ENCODE measurements at regions not wholly inside any gene's neighbourhood (a gene's known extent, or its start where the extent isn't known, plus 50 kb on each side); places are given as distances from the start of the nearest gene placed in this dataset.
"Not testable (repeated sequence)": the region's sequence is repeated elsewhere in the genome, so short reads cannot be mapped to it uniquely, and the experiment has no call there.

- Histone ChIP-seq H3K4me1 (ENCODE audit: insufficient read depth, low read length) (no peaks in the 10 kb centered on the region), H3K9ac (ENCODE audit: low read length) (no peak overlapping the region), H3K9me3 (ENCODE audit: low read length) (no peaks in the 10 kb centered on the region), H4K20me1 (ENCODE audit: low read length) (no peaks in the 10 kb centered on the region), H3K79me2 (ENCODE audit: low read length) (no peaks in the 10 kb centered on the region), H3K27me3 (ENCODE audit: low read length) (peaks cover 29% of the 10 kb centered on the region; the same call in 1 of the 2 replicates), H3K36me3 (ENCODE audit: low read depth, low read length) (no peaks in the 10 kb centered on the region), H3F3A (ENCODE audit: low read length, unreplicated experiment) (no peaks in the 10 kb centered on the region), H3K27ac (ENCODE audit: low read length) (no peak overlapping the region), H3K4me3 (ENCODE audit: low read length) (no peak overlapping the region), H3K4me2 (ENCODE audit: low read length) (no peak overlapping the region), H2AFZ (ENCODE audit: low read length) (no peak overlapping the region), H3K9me2 (replicated peaks; ENCODE audit: low read length) (no peaks in the 10 kb centered on the region)
- DNase-seq: no peak
- TF ChIP-seq CTCF (conservative IDR thresholded peaks at IDR 0.05; ENCODE audit: low read depth, low read length): no peak
- no peak for TF ChIP-seq EZH2 (IDR thresholded peaks at IDR 0.05; ENCODE audit: low read length, unreplicated experiment)
- TF ChIP-seq EZH2phosphoT487 (IDR thresholded peaks at IDR 0.05; ENCODE audit: borderline replicate concordance, low read length): no peak
- CTCF ChIA-PET: no interaction called here
- ATAC-seq: no peak
- no TSS peak for BruUV-seq (replicated peaks)
- intact Hi-C loops (cut with micrococcal nuclease): no loop called here
- POLR2A ChIA-PET (ENCODE audit: unreplicated experiment): no interaction called here
These were observed 100.7 kb upstream of the PRKCQ start for GRCh38 chr10:6680735-6681134.

GRCh38 chr10:6678956-6679355, 98.9 kb upstream of the PRKCQ start:
- Histone ChIP-seq H2AFZ (ENCODE audit: low read length) (no peak overlapping the region), H3K27me3 (ENCODE audit: low read length) (peaks cover 39% of the 10 kb centered on the region; the same call in 1 of the 2 replicates), H3K27ac (ENCODE audit: low read length) (no peak overlapping the region), H3K4me1 (ENCODE audit: insufficient read depth, low read length) (no peaks in the 10 kb centered on the region), H3K4me3 (ENCODE audit: low read length) (no peak overlapping the region), H3K36me3 (ENCODE audit: low read depth, low read length) (no peaks in the 10 kb centered on the region), H3K9me3 (ENCODE audit: low read length) (no peaks in the 10 kb centered on the region), H3K9me2 (replicated peaks; ENCODE audit: low read length) (no peaks in the 10 kb centered on the region), H3K9ac (ENCODE audit: low read length) (no peak overlapping the region), H3F3A (ENCODE audit: low read length, unreplicated experiment) (no peaks in the 10 kb centered on the region), H3K4me2 (ENCODE audit: low read length) (no peak overlapping the region), H4K20me1 (ENCODE audit: low read length) (no peaks in the 10 kb centered on the region), H3K79me2 (ENCODE audit: low read length) (no peaks in the 10 kb centered on the region)
- no peak for ATAC-seq
- no peak for DNase-seq
- ChIA-PET POLR2A (ENCODE audit: unreplicated experiment) (no interaction called here), CTCF (no interaction called here)
- no peak for TF ChIP-seq CTCF (conservative IDR thresholded peaks at IDR 0.05; ENCODE audit: low read depth, low read length)
- no peak for TF ChIP-seq EZH2 (IDR thresholded peaks at IDR 0.05; ENCODE audit: low read length, unreplicated experiment)
- TF ChIP-seq EZH2phosphoT487 (IDR thresholded peaks at IDR 0.05; ENCODE audit: borderline replicate concordance, low read length): no peak
- no TSS peak for BruUV-seq (replicated peaks)
- intact Hi-C loops (cut with micrococcal nuclease): no loop called here

GRCh38 chr10:6678211-6678803, 98.2 kb upstream of the PRKCQ start:
- H3K79me2 ChIP-seq (ENCODE audit: low read length): no peaks in the 10 kb centered on the region
- H4K20me1 ChIP-seq (ENCODE audit: low read length): no peaks in the 10 kb centered on the region
- H3K36me3 ChIP-seq (ENCODE audit: low read depth, low read length): no peaks in the 10 kb centered on the region
- DNase-seq (peak; percentile 31), ATAC-seq (no peak)
- no peak overlapping the region for H3K4me3 ChIP-seq (ENCODE audit: low read length)
- H3K27me3 ChIP-seq (ENCODE audit: low read length): peaks cover 42% of the 10 kb centered on the region
- no peak overlapping the region for H3K27ac ChIP-seq (ENCODE audit: low read length)
- BruUV-seq (replicated peaks): no TSS peak
- no peaks in the 10 kb centered on the region for H3K4me1 ChIP-seq (ENCODE audit: insufficient read depth, low read length)
- CTCF ChIA-PET: no interaction called here
- no peak overlapping the region for H3K9ac ChIP-seq (ENCODE audit: low read length)
- intact Hi-C loops (cut with micrococcal nuclease): no loop called here
- H3K9me3 ChIP-seq (ENCODE audit: low read length): no peaks in the 10 kb centered on the region
- POLR2A ChIA-PET (ENCODE audit: unreplicated experiment): no interaction called here
- no peaks in the 10 kb centered on the region for H3K9me2 ChIP-seq (replicated peaks; ENCODE audit: low read length)
- H2AFZ ChIP-seq (ENCODE audit: low read length): no peak overlapping the region
- no peak for TF ChIP-seq EZH2phosphoT487 (IDR thresholded peaks at IDR 0.05; ENCODE audit: borderline replicate concordance, low read length)
- peak; percentile 67 for TF ChIP-seq CTCF (conservative IDR thresholded peaks at IDR 0.05; ENCODE audit: low read depth, low read length)
- no peak overlapping the region for H3K4me2 ChIP-seq (ENCODE audit: low read length)
- H3F3A ChIP-seq (ENCODE audit: low read length, unreplicated experiment): no peaks in the 10 kb centered on the region

GRCh38 chr10:6677129-6677528, 97.1 kb upstream of the PRKCQ start:
- H4K20me1 ChIP-seq (ENCODE audit: low read length); H3F3A ChIP-seq (ENCODE audit: low read length, unreplicated experiment); H3K4me1 ChIP-seq (ENCODE audit: insufficient read depth, low read length); DNase-seq; H3K4me3 ChIP-seq (ENCODE audit: low read length); H3K27ac ChIP-seq (ENCODE audit: low read length); ATAC-seq; H3K9me3 ChIP-seq (ENCODE audit: low read length); H3K36me3 ChIP-seq (ENCODE audit: low read depth, low read length); intact Hi-C loops (cut with micrococcal nuclease); H2AFZ ChIP-seq (ENCODE audit: low read length); CTCF ChIA-PET; H3K9ac ChIP-seq (ENCODE audit: low read length); H3K9me2 ChIP-seq (replicated peaks; ENCODE audit: low read length); POLR2A ChIA-PET (ENCODE audit: unreplicated experiment); H3K79me2 ChIP-seq (ENCODE audit: low read length); BruUV-seq (replicated peaks); H3K4me2 ChIP-seq (ENCODE audit: low read length): not testable (repeated sequence)
- peaks cover 50% of the 10 kb centered on the region for H3K27me3 ChIP-seq (ENCODE audit: low read length)
